HEK293 (cell line): ENCODE measurements at regions not wholly inside any gene's neighbourhood (a gene's known extent, or its start where the extent isn't known, plus 50 kb on each side); places are given as distances from the start of the nearest gene placed in this dataset.

Source experiments
- CTCF ChIA-PET: fragments of 350-600 bp; formaldehyde crosslinking; extraction: SDS; loops from one replicate; lab custom pipeline; 2021; ENCODE audit warnings: antibody characterized with exemption; lab: Yijun Ruan, JAX
- POLR2A ChIA-PET: fragments of 300-600 bp; formaldehyde crosslinking; extraction: SDS; loops from one replicate; lab custom pipeline; 2020; ENCODE audit warnings: antibody characterized with exemption, inconsistent platforms; lab: Yijun Ruan, JAX
- H3K27ac ChIP-seq: fragments of 200-500 bp; sonication (Bioruptor generic); 2 replicates; pipeline ENCODE4 v1.5.1; 2014; ENCODE audit warnings: low read depth, low read length, control low read depth, inconsistent platforms; ENCODE audit errors: extremely low read depth
- H3K36me3 ChIP-seq, 2 experiments: fragments of 200-500 bp in 1 of 2; sonication (Bioruptor generic) in 1 of 2; 1 replicate in 1 of 2; 2 replicates in 1 of 2; pipeline ENCODE4 v1.5.1; 2014 to 2017; ENCODE audit warnings: inconsistent platforms in 2 of 2, low read length in 2 of 2; ENCODE audit not compliant: control insufficient read depth in 2 of 2, insufficient read depth in 1 of 2
- H3K4me1 ChIP-seq: fragments of 200-500 bp; sonication (Bioruptor generic); 2 replicates; pipeline ENCODE4 v1.5.1; 2014; ENCODE audit warnings: mild to moderate bottlenecking, low read length, inconsistent platforms; ENCODE audit not compliant: control insufficient read depth, insufficient read depth
- H3K4me3 ChIP-seq: 2 replicates; pipeline ENCODE4 v1.5.1; 2011; ENCODE audit warnings: low read depth, mild to moderate bottlenecking, control low read depth, low read length, moderate library complexity
- H3K9me3 ChIP-seq: fragments of 200-500 bp; sonication (Bioruptor generic); 2 replicates; pipeline ENCODE4 v1.5.1; 2014; ENCODE audit warnings: low read depth, low read length, inconsistent platforms; ENCODE audit not compliant: control insufficient read depth, insufficient read depth
- ELK4 ChIP-seq: IDR thresholded peaks from 2 replicates; pipeline ENCODE4 v1.6.1; 2011; ENCODE audit warnings: mild to moderate bottlenecking, low read depth, low read length, borderline replicate concordance
- KLF17 ChIP-seq: fragments of 450-650 bp; formaldehyde crosslinking; IDR thresholded peaks from 2 replicates; pipeline ENCODE4 v1.5.1; 2016; ENCODE audit warnings: missing biosample characterization, missing genetic modification characterization
- PRDM1 ChIP-seq: fragments of 450-650 bp; formaldehyde crosslinking; IDR thresholded peaks from 2 replicates; pipeline ENCODE4; 2016; ENCODE audit warnings: missing biosample characterization, missing genetic modification characterization
- PRDM10 ChIP-seq: fragments of 450-650 bp; formaldehyde crosslinking; IDR thresholded peaks from 2 replicates; pipeline ENCODE4 v1.5.1; 2016; ENCODE audit warnings: missing biosample characterization, missing genetic modification characterization
- PRDM4 ChIP-seq: fragments of 450-650 bp; formaldehyde crosslinking; IDR thresholded peaks from 2 replicates; pipeline ENCODE4 v1.5.1; 2017; ENCODE audit warnings: missing biosample characterization, missing genetic modification characterization
- PRDM6 ChIP-seq: fragments of 450-650 bp; formaldehyde crosslinking; IDR thresholded peaks from 2 replicates; pipeline ENCODE4 v1.5.1; 2017; ENCODE audit warnings: missing biosample characterization, missing genetic modification characterization
- SP7 ChIP-seq: fragments of 450-650 bp; formaldehyde crosslinking; IDR thresholded peaks from 2 replicates; pipeline ENCODE4 v1.5.1; 2016; ENCODE audit warnings: missing biosample characterization, missing genetic modification characterization
- TCF7L2 ChIP-seq: IDR thresholded peaks from 2 replicates; pipeline ENCODE4 v1.6.1; 2011; ENCODE audit warnings: low read depth, mild to moderate bottlenecking, inconsistent platforms, low read length, moderate library complexity, borderline replicate concordance
- ZNF140 ChIP-seq: fragments of 450-650 bp; formaldehyde crosslinking; IDR thresholded peaks from 2 replicates; pipeline ENCODE4 v1.5.1; 2016; ENCODE audit warnings: missing biosample characterization, missing genetic modification characterization
- ZNF148 ChIP-seq: fragments of 450-650 bp; formaldehyde crosslinking; IDR thresholded peaks from 2 replicates; pipeline ENCODE4 v1.5.0; 2017; ENCODE audit warnings: missing biosample characterization, missing genetic modification characterization, borderline replicate concordance
- ZNF23 ChIP-seq: fragments of 450-650 bp; formaldehyde crosslinking; IDR thresholded peaks from 2 replicates; pipeline ENCODE4 v1.5.1; 2016; ENCODE audit warnings: missing biosample characterization, missing genetic modification characterization, borderline replicate concordance
- ZNF37A ChIP-seq: fragments of 450-650 bp; IDR thresholded peaks from 2 replicates; pipeline ENCODE4 v1.5.1; 2018; ENCODE audit warnings: missing biosample characterization, missing genetic modification characterization
- ZNF548 ChIP-seq: fragments of 450-650 bp; formaldehyde crosslinking; IDR thresholded peaks from 2 replicates; pipeline ENCODE4 v1.5.1; 2016; ENCODE audit warnings: missing biosample characterization, missing genetic modification characterization
- ZNF549 ChIP-seq: fragments of 450-650 bp; IDR thresholded peaks from 2 replicates; pipeline ENCODE4 v1.5.1; 2018; ENCODE audit warnings: missing biosample characterization, missing genetic modification characterization, mild to moderate bottlenecking, inconsistent platforms, moderate library complexity
- ZNF560 ChIP-seq: fragments of 450-650 bp; formaldehyde crosslinking; IDR thresholded peaks from 2 replicates; pipeline ENCODE4 v1.5.1; 2017; ENCODE audit warnings: missing biosample characterization, missing genetic modification characterization, borderline replicate concordance
- ZNF639 ChIP-seq: fragments of 450-650 bp; formaldehyde crosslinking; IDR thresholded peaks from 2 replicates; pipeline ENCODE4 v1.5.1; 2016; ENCODE audit warnings: missing biosample characterization, missing genetic modification characterization
- ZNF707 ChIP-seq: fragments of 450-650 bp; formaldehyde crosslinking; IDR thresholded peaks from 2 replicates; pipeline ENCODE4 v1.5.1; 2016; ENCODE audit warnings: missing biosample characterization, missing genetic modification characterization
- ZNF830 ChIP-seq: fragments of 450-650 bp; IDR thresholded peaks from 2 replicates; pipeline ENCODE4 v1.5.0; 2018; ENCODE audit warnings: missing biosample characterization, missing genetic modification characterization, low read depth, mild to moderate bottlenecking, moderate library complexity

- no peaks in the 10 kb centered on the region for H3K9me3 ChIP-seq
- H3K4me1 ChIP-seq: no peaks in the 10 kb centered on the region
- POLR2A ChIA-PET: interaction anchor here (1.9 kb wide), 1 partner anchor 12 kb away, joined by 4 read pairs; no protein-coding TSS in a partner anchor
- no peak overlapping the region for H3K27ac ChIP-seq
- no peak overlapping the region for H3K4me3 ChIP-seq
- no peak for TF ChIP-seq ZNF548 (tag by site-specific recombination)
- no peak for TF ChIP-seq ZNF830 (tag by site-specific recombination)
- TF ChIP-seq ZNF707 (tag by site-specific recombination): no peak
- TF ChIP-seq ZNF549 (tag by site-specific recombination): no peak
- no peaks in the 10 kb centered on the region for H3K36me3 ChIP-seq
- CTCF ChIA-PET: interaction anchor here (0.6 kb wide), 2 partner anchors 52 to 440 kb away, joined by 3 read pairs; no protein-coding TSS in a partner anchor
These were observed 235.1 kb downstream of the MEF2C start for GRCh38 chr5:88647901-88648300.

GRCh38 chr5:88646866-88647265 is 236.1 kb downstream of the MEF2C start:
- Histone ChIP-seq H3K36me3 (no peaks in the 10 kb centered on the region), H3K27ac (no peak overlapping the region)
- CTCF ChIA-PET: no interaction called here

More at GRCh38 chr5:88646866-88647265, 236.1 kb downstream of the MEF2C start:
- no peaks in the 10 kb centered on the region for H3K9me3 ChIP-seq
- no peaks in the 10 kb centered on the region for H3K4me1 ChIP-seq
- no peak overlapping the region for H3K4me3 ChIP-seq
- POLR2A ChIA-PET: interaction anchor here (1.9 kb wide), 1 partner anchor 13 kb away, joined by 4 read pairs; no protein-coding TSS in a partner anchor
- no peak for TF ChIP-seq PRDM4
- no peak for TF ChIP-seq PRDM6 (tag by site-specific recombination)
- no peak for TF ChIP-seq ZNF140 (tag by site-specific recombination)
- TF ChIP-seq ZNF37A: no peak
- TF ChIP-seq ZNF560 (tag by site-specific recombination): no peak
- TF ChIP-seq KLF17 (tag by site-specific recombination): no peak
- no peak for TF ChIP-seq ELK4
- TF ChIP-seq ZNF23 (tag by site-specific recombination): no peak
- no peak for TF ChIP-seq SP7
- TF ChIP-seq ZNF148 (tag by site-specific recombination): no peak
- no peak for TF ChIP-seq PRDM1 (tag by site-specific recombination)
- no peak for TF ChIP-seq ZNF639 (tag by site-specific recombination)
- TF ChIP-seq PRDM10: no peak
- TF ChIP-seq TCF7L2: no peak
